ENCODE measurements at regions not wholly inside any gene's neighbourhood (a gene's known extent, or its start where the extent isn't known, plus 50 kb on each side); places are given as distances from the start of the nearest gene placed in this dataset.

DNA sequence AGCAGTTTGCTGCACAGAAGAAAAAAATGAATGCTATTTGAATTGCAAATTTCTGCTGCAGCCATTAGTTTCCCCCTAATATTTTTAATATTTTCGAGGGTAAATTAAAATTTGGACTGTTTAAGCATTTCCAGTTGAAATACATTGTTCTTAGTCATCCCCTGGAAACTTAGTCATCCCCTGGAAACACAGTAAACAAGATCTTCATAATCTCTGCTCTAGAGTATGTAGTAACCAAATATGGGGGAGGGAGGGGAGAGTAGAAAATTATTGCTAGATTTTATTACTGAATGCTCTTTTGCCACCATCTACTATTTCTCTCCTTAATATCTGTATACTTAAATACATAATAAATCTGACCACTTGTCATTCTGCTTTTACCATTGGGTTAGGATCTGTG lies 1053.3 kb downstream of the SORCS1 start:
- POLR2A ChIA-PET (ENCODE audit: partially characterized antibody), result no interaction called here
- H4K8ac ChIP-seq (ENCODE audit: extremely low read depth, insufficient read depth, low read length), result no peak overlapping the region
- no peak overlapping the region for H2BK120ac ChIP-seq (replicated peaks; ENCODE audit: low read depth, low read length)
- H3K23ac ChIP-seq (ENCODE audit: insufficient read length), result no peak overlapping the region
- CTCF ChIA-PET (ENCODE audit: partially characterized antibody), result interaction anchor here (1.2 kb wide), 1 partner anchor 11 kb away, joined by 5 read pairs; no protein-coding TSS in a partner anchor
- no peak overlapping the region for H2AK5ac ChIP-seq (ENCODE audit: low read depth, low read length)
- no peak overlapping the region for H2BK15ac ChIP-seq (ENCODE audit: low read length)
- no peaks in the 10 kb centered on the region for H3K79me1 ChIP-seq (ENCODE audit: low read depth, low read length)
- no peak overlapping the region for H2AFZ ChIP-seq (ENCODE audit: low read length)
- no peak overlapping the region for H3K9ac ChIP-seq (replicated peaks in 1 of 4; ENCODE audit: extremely low read depth in 1 of 4, low read depth in 3 of 4, low read length in 3 of 4)
- no peak for DNase-seq (ENCODE audit: low read depth in 1 of 2, low spot score in 2 of 2)
- H3K18ac ChIP-seq (ENCODE audit: extremely low read depth, low read length), result no peak overlapping the region
- no peaks in the 10 kb centered on the region for H3K9me3 ChIP-seq (ENCODE audit: insufficient read depth in 2 of 2, low read depth in 1 of 2, low read length in 1 of 2)
- H3K56ac ChIP-seq (replicated peaks; ENCODE audit: insufficient read length, low read depth, low read length), result no peak overlapping the region
- no peaks in the 10 kb centered on the region for H3K27me3 ChIP-seq (replicated peaks in 1 of 4; ENCODE audit: control insufficient read depth in 3 of 4, extremely low read depth in 1 of 4, insufficient read depth in 3 of 4, low read length in 3 of 4)
- no peaks in the 10 kb centered on the region for H3K36me3 ChIP-seq (ENCODE audit: control insufficient read depth in 2 of 4, insufficient read depth in 4 of 4, low read length in 3 of 4)
- no peak for FAIRE-seq
- TF ChIP-seq HDAC6 (IDR thresholded peaks at IDR 0.05; ENCODE audit: low read depth, low read length), result no peak
- no peak for TF ChIP-seq POU5F1 (IDR thresholded peaks at IDR 0.05; ENCODE audit: low read depth, low read length)
- no peak for TF ChIP-seq RFX5 (IDR thresholded peaks at IDR 0.05; ENCODE audit: borderline replicate concordance, low read depth, low read length)
- TF ChIP-seq YY1 (IDR thresholded peaks at IDR 0.05; ENCODE audit: low read depth, low read length), result no peak
- WGBS, 2 experiments (ENCODE audit: extremely low coverage in 1 of 2, insufficient coverage in 1 of 2, insufficient read length in 1 of 2, insufficient replicate concordance in 2 of 2, low coverage in 1 of 2, low lambda C conversion rate in 2 of 2, missing lambda C conversion rate in 1 of 2), result 89% methylated on average over 1 of the region's 1 CpG; no CpG with 5 or more reads in 1 of the 2 experiments
- no peaks in the 10 kb centered on the region for H4K20me1 ChIP-seq (replicated peaks in 1 of 2; ENCODE audit: control insufficient read depth in 1 of 2, insufficient read depth in 2 of 2, low read length in 2 of 2)
- no peak overlapping the region for H2BK12ac ChIP-seq (ENCODE audit: low read depth, low read length)
- H2BK5ac ChIP-seq (ENCODE audit: low read depth, low read length), result no peak overlapping the region
- H3K4ac ChIP-seq (replicated peaks; ENCODE audit: insufficient read length, low read depth, low read length), result no peak overlapping the region
- no peaks in the 10 kb centered on the region; a peak in 1 of 7 replicates for H3K4me1 ChIP-seq (replicated peaks in 1 of 4; ENCODE audit: control insufficient read depth in 3 of 4, insufficient read depth in 4 of 4, low read length in 3 of 4)
- no peak overlapping the region for H2BK20ac ChIP-seq (ENCODE audit: low read length)
- no peak overlapping the region for H4K5ac ChIP-seq (ENCODE audit: insufficient read length, low read depth, low read length)
- H3K14ac ChIP-seq (ENCODE audit: insufficient read length), result no peak overlapping the region
- no peaks in the 10 kb centered on the region for H3K79me2 ChIP-seq (ENCODE audit: control insufficient read depth in 1 of 2, insufficient read depth in 2 of 2, low read length in 2 of 2)
- no peak overlapping the region for H3K27ac ChIP-seq (ENCODE audit: low read depth, low read length)
- no peak overlapping the region for H3K4me3 ChIP-seq (ENCODE audit: extremely low read depth in 1 of 4, insufficient read depth in 2 of 4, low read depth in 3 of 4, low read length in 4 of 4)
- H3K4me2 ChIP-seq (ENCODE audit: insufficient read depth in 1 of 2, low read depth in 2 of 2, low read length in 2 of 2), result no peak overlapping the region
- no peaks in the 10 kb centered on the region for H3K23me2 ChIP-seq (ENCODE audit: low read depth, low read length)
- no peak overlapping the region for H4K91ac ChIP-seq (replicated peaks; ENCODE audit: insufficient read length, low read length)
